WTC11 (cell line): ENCODE measurements at regions not wholly inside any gene's neighbourhood (a gene's known extent, or its start where the extent isn't known, plus 50 kb on each side); places are given as distances from the start of the nearest gene placed in this dataset.

ENCODE experiments used
- ATAC-seq: fragments of 200-7000 bp; cut with Tn5 transposase; 2 replicates; pipeline ENCODE4 v1.10.0; 2021; ENCODE audit warnings: mild to moderate bottlenecking, moderate library complexity
- CTCF ChIA-PET: fragments of 300-600 bp; sonication (Branson Sonifier 250); formaldehyde crosslinking; loops from one replicate; lab custom pipeline; 2021; ENCODE audit warnings: antibody characterized with exemption; lab: Charles Lee
- POLR2A ChIA-PET: fragments of 350-600 bp; sonication (Branson Sonifier 250); formaldehyde crosslinking; loops from one replicate; lab custom pipeline; 2021; ENCODE audit warnings: antibody characterized with exemption; lab: Charles Lee
- DNase-seq: peaks from one replicate; pipeline ENCODE4 v3.0.0; 2021; ENCODE audit warnings: low spot score
- H3K27ac Mint-ChIP-seq: 2 replicates; pipeline ENCODE4 v1.8.0; 2021; ENCODE audit warnings: mixed read lengths
- H3K27me3 Mint-ChIP-seq: 2 replicates; pipeline ENCODE4 v1.8.0; 2021; ENCODE audit warnings: low read depth, mild to moderate bottlenecking, moderate library complexity, mixed read lengths
- H3K36me3 Mint-ChIP-seq: 2 replicates; pipeline ENCODE4 v1.8.0; 2021; ENCODE audit warnings: mixed read lengths
- H3K4me1 Mint-ChIP-seq: 2 replicates; pipeline ENCODE4 v1.8.0; 2022; ENCODE audit warnings: mixed read lengths
- H3K4me3 Mint-ChIP-seq: 2 replicates; pipeline ENCODE4 v1.8.0; 2021; ENCODE audit warnings: mild to moderate bottlenecking, moderate library complexity, mixed read lengths
- H3K9me3 Mint-ChIP-seq: 2 replicates; pipeline ENCODE4 v1.8.0; 2021; ENCODE audit warnings: mixed read lengths
- ATF2 ChIP-seq: sonication (generic); formaldehyde crosslinking; IDR thresholded peaks from 2 replicates; pipeline ENCODE4 v1.8.1; 2022; ENCODE audit warnings: low read depth, missing genetic modification reagents, borderline replicate concordance
- ATF3 ChIP-seq: sonication (generic); formaldehyde crosslinking; conservative IDR thresholded peaks from 2 replicates; pipeline ENCODE4 v1.8.1; 2022; ENCODE audit warnings: mild to moderate bottlenecking, missing genetic modification reagents
- ATF6 ChIP-seq: sonication (generic); formaldehyde crosslinking; IDR thresholded peaks from 2 replicates; pipeline ENCODE4 v1.8.1; 2023; ENCODE audit warnings: mild to moderate bottlenecking, missing genetic modification reagents
- CREB1 ChIP-seq: sonication (generic); formaldehyde crosslinking; IDR thresholded peaks from 2 replicates; pipeline ENCODE4 v1.8.0; 2023; ENCODE audit warnings: mild to moderate bottlenecking, missing genetic modification reagents
- E2F4 ChIP-seq: sonication (generic); formaldehyde crosslinking; IDR thresholded peaks from 2 replicates; pipeline ENCODE4 v1.8.1; 2022; ENCODE audit warnings: low read depth, mild to moderate bottlenecking, moderate library complexity, missing genetic modification reagents, borderline replicate concordance
- E2F5 ChIP-seq: sonication (generic); formaldehyde crosslinking; IDR thresholded peaks from 2 replicates; pipeline ENCODE4 v1.8.1; 2022; ENCODE audit warnings: mild to moderate bottlenecking, moderate library complexity, missing genetic modification reagents
- HMGXB4 ChIP-seq: sonication (generic); formaldehyde crosslinking; IDR thresholded peaks from 2 replicates; pipeline ENCODE4 v1.8.1; 2023; ENCODE audit warnings: mild to moderate bottlenecking, moderate library complexity, missing genetic modification reagents
- IRF2 ChIP-seq: sonication (generic); formaldehyde crosslinking; IDR thresholded peaks from 2 replicates; pipeline ENCODE4 v1.8.0; 2022; ENCODE audit warnings: low read depth, missing genetic modification reagents, borderline replicate concordance
- JUN ChIP-seq: sonication (generic); formaldehyde crosslinking; IDR thresholded peaks from 2 replicates; pipeline ENCODE4 v1.8.0; 2023; ENCODE audit warnings: mild to moderate bottlenecking, missing genetic modification reagents
- MAX ChIP-seq: sonication (generic); formaldehyde crosslinking; IDR thresholded peaks from 2 replicates; pipeline ENCODE4 v1.8.0; 2022; ENCODE audit warnings: mild to moderate bottlenecking, missing genetic modification reagents
- MLX ChIP-seq: sonication (generic); formaldehyde crosslinking; IDR thresholded peaks from 2 replicates; pipeline ENCODE4 v1.8.1; 2023; ENCODE audit warnings: mild to moderate bottlenecking, missing genetic modification reagents, moderate library complexity
- NFE2L1 ChIP-seq: sonication (generic); formaldehyde crosslinking; IDR thresholded peaks from 2 replicates; pipeline ENCODE4 v1.8.1; 2023; ENCODE audit warnings: missing genetic modification reagents
- OVOL2 ChIP-seq: fragments of 250-450 bp; sonication (Bioruptor Pico); IDR thresholded peaks from 2 replicates; pipeline ENCODE4 v1.9.0; 2021; ENCODE audit warnings: mild to moderate bottlenecking, borderline replicate concordance
- SMAD3 ChIP-seq: sonication (generic); formaldehyde crosslinking; IDR thresholded peaks from 2 replicates; pipeline ENCODE4 v1.8.0; 2022; ENCODE audit warnings: missing genetic modification reagents, mild to moderate bottlenecking, borderline replicate concordance
- ZMAT4 ChIP-seq: fragments of 250-450 bp; sonication (Bioruptor Pico); IDR thresholded peaks from 2 replicates; pipeline ENCODE4 v1.9.0; 2021; ENCODE audit warnings: mild to moderate bottlenecking
- ZNF121 ChIP-seq: sonication (generic); formaldehyde crosslinking; IDR thresholded peaks from 2 replicates; pipeline ENCODE4 v1.8.0; 2023; ENCODE audit warnings: missing genetic modification reagents
- ZNF232 ChIP-seq: sonication (generic); formaldehyde crosslinking; IDR thresholded peaks from 2 replicates; pipeline ENCODE4 v1.8.0; 2022; ENCODE audit warnings: mild to moderate bottlenecking, missing genetic modification reagents
- ZNF281 ChIP-seq: sonication (generic); formaldehyde crosslinking; IDR thresholded peaks from 2 replicates; pipeline ENCODE4 v1.8.0; 2023; ENCODE audit warnings: mild to moderate bottlenecking, missing genetic modification reagents
- ZNF317 ChIP-seq: sonication (generic); formaldehyde crosslinking; IDR thresholded peaks from 2 replicates; pipeline ENCODE4 v1.8.1; 2023; ENCODE audit warnings: low read depth, mild to moderate bottlenecking, moderate library complexity, missing genetic modification reagents, borderline replicate concordance
- ZNF512 ChIP-seq: sonication (generic); formaldehyde crosslinking; IDR thresholded peaks from 2 replicates; pipeline ENCODE4 v1.8.1; 2022; ENCODE audit warnings: missing genetic modification reagents, borderline replicate concordance
- ZSCAN18 ChIP-seq: fragments of 250-450 bp; sonication (Bioruptor Pico); IDR thresholded peaks from 2 replicates; pipeline ENCODE4 v2.1.2; 2022; ENCODE audit warnings: mild to moderate bottlenecking, moderate library complexity

GRCh38 chr22:48522271-48522670 lies 1305.4 kb downstream of the BRD1 start (continued):
- TF ChIP-seq MAX (CRISPR knock-in tag) (no peak), ZNF232 (CRISPR knock-in tag) (no peak), IRF2 (CRISPR knock-in tag) (no peak), OVOL2 (no peak), ATF2 (CRISPR knock-in tag) (no peak), CREB1 (CRISPR knock-in tag) (no peak), NFE2L1 (no peak), JUN (CRISPR knock-in tag) (no peak), MLX (no peak), E2F4 (CRISPR knock-in tag) (no peak), ZNF281 (no peak), ZNF512 (no peak), ATF3 (CRISPR knock-in tag) (no peak), ZSCAN18 (CRISPR knock-in tag) (no peak), SMAD3 (no peak)

- DNase-seq (no peak), ATAC-seq (no peak)
- POLR2A ChIA-PET: no interaction called here
- Mint-ChIP-seq H3K27ac (peak overlapping the region; percentile 89), H3K9me3 (no peaks in the 10 kb centered on the region), H3K36me3 (no peaks in the 10 kb centered on the region), H3K4me3 (no peak overlapping the region), H3K4me1 (peaks cover 12% of the 10 kb centered on the region), H3K27me3 (no peaks in the 10 kb centered on the region)
- CTCF ChIA-PET: no interaction called here
- no peak for TF ChIP-seq HMGXB4 (CRISPR knock-in tag)
- no peak for TF ChIP-seq ZNF317 (CRISPR knock-in tag)
- no peak for TF ChIP-seq ATF6
- no peak for TF ChIP-seq ZMAT4 (CRISPR knock-in tag)
- TF ChIP-seq E2F5 (CRISPR knock-in tag): no peak
- no peak for TF ChIP-seq ZNF121 (CRISPR knock-in tag)
These were observed 1306.6 kb downstream of the BRD1 start for GRCh38 chr22:48520884-48521588.
